ENCODE measurements at regions not wholly inside any gene's neighbourhood (a gene's known extent, or its start where the extent isn't known, plus 50 kb on each side); places are given as distances from the start of the nearest gene placed in this dataset.

DNA sequence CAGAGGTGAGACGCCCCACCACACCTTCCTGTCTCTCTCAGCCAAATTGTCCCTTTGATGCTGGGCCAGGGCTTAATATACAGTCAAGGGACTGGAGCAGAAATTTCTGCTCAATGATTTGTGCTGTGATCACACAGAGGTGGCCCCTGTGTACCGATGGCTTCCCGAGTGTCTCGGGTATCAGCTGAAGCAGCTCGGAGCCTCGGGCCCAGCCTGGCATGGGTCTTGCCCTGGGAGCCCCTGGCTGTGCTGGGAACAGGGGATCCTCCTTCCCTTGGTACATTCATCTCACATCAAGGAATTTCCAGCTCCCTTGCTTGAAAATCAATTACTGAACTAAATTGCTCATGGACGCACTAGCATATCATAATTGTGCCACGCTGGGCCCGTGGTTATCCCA lies 148.8 kb upstream of the C1orf174 start:
- peaks cover 16% of the 10 kb centered on the region for H3K79me2 ChIP-seq (ENCODE audit: control insufficient read depth, low read length)
- peaks cover 52% of the 10 kb centered on the region for H3F3A ChIP-seq (ENCODE audit: control insufficient read depth, insufficient read depth)
- H4K20me1 ChIP-seq (ENCODE audit: control insufficient read depth, insufficient read depth, low read depth, low read length): no peaks in the 10 kb centered on the region
- peaks cover 87% of the 10 kb centered on the region for H3K4me1 ChIP-seq (ENCODE audit: control insufficient read depth, low read length)
- no peaks in the 10 kb centered on the region for H3K9me3 ChIP-seq (ENCODE audit: control insufficient read depth, insufficient read depth, low read length)
- peaks cover 15% of the 10 kb centered on the region for H3K36me3 ChIP-seq (ENCODE audit: control insufficient read depth, low read length)
- H3K27ac ChIP-seq (ENCODE audit: low read depth, low read length): peak overlapping the region; percentile 99
- H3K4me3 ChIP-seq (ENCODE audit: low read length): peak overlapping the region; percentile 77
- H3K9me2 ChIP-seq (replicated peaks; ENCODE audit: control insufficient read depth, low read length): no peaks in the 10 kb centered on the region
- H3K4me2 ChIP-seq (ENCODE audit: low read length): peak overlapping the region; percentile 97
- H3K27me3 ChIP-seq (ENCODE audit: control insufficient read depth, low read length): no peaks in the 10 kb centered on the region
- TF ChIP-seq, protein P1, sequence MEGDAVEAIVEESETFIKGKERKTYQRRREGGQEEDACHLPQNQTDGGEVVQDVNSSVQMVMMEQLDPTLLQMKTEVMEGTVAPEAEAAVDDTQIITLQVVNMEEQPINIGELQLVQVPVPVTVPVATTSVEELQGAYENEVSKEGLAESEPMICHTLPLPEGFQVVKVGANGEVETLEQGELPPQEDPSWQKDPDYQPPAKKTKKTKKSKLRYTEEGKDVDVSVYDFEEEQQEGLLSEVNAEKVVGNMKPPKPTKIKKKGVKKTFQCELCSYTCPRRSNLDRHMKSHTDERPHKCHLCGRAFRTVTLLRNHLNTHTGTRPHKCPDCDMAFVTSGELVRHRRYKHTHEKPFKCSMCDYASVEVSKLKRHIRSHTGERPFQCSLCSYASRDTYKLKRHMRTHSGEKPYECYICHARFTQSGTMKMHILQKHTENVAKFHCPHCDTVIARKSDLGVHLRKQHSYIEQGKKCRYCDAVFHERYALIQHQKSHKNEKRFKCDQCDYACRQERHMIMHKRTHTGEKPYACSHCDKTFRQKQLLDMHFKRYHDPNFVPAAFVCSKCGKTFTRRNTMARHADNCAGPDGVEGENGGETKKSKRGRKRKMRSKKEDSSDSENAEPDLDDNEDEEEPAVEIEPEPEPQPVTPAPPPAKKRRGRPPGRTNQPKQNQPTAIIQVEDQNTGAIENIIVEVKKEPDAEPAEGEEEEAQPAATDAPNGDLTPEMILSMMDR (IDR thresholded peaks at IDR 0.05; ENCODE audit: low read depth, low read length, poor library complexity, severe bottlenecking): no peak
- TF ChIP-seq EZH2phosphoT487 (IDR thresholded peaks at IDR 0.05; ENCODE audit: borderline replicate concordance, low read length): no peak

DNA sequence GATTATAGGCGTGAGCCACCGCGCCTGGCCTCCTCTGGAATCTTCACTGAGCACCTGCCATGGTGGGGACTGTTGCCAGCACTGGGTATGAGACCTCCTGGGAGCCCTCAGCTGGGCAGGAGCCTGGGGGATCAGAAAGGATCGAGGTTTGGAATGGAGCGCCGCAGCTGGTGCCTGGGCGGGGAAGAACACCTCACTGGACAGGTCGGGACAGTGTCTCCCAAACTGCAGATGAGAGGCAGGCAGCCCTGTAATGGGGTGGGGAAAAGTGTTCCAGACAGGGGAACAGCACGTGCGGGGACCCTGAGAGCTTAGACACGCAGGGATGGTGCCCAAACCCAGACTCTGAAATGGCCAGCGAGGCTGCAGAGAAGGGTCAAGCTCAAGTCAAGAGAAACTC lies 150.9 kb upstream of the C1orf174 start:
- no peak for TF ChIP-seq EZH2phosphoT487 (IDR thresholded peaks at IDR 0.05; ENCODE audit: borderline replicate concordance, low read length)
- TF ChIP-seq, protein P1 (IDR thresholded peaks at IDR 0.05; ENCODE audit: low read depth, low read length, poor library complexity, severe bottlenecking): no peak

DNA sequence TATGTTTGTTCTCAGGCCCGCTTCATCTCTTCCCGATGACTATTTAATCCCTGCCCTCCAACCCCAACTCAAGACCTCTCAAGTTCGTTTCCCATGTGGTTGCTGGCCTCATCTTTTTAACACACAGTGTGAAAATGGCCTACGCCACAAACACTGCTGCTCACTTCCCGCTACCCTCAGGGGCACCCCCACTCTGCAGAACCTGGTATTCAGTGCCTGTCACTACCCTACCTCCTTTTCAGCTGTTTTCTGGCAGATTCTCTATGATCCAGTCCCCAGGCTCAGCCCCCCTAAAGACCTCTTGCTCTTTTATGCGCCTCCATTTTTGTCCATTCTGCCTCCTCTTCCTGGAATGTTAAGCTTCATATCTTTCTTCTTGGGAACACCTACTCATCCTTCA lies 152.6 kb upstream of the C1orf174 start:
- H3F3A ChIP-seq (ENCODE audit: control insufficient read depth, insufficient read depth): peaks cover 21% of the 10 kb centered on the region
- H3K36me3 ChIP-seq (ENCODE audit: control insufficient read depth, low read length): no peaks in the 10 kb centered on the region
- H3K27me3 ChIP-seq (ENCODE audit: control insufficient read depth, low read length): no peaks in the 10 kb centered on the region
- H3K27ac ChIP-seq (ENCODE audit: low read depth, low read length): no peak overlapping the region
- no peak overlapping the region for H3K4me2 ChIP-seq (ENCODE audit: low read length)
- H3K9me2 ChIP-seq (replicated peaks; ENCODE audit: control insufficient read depth, low read length): no peaks in the 10 kb centered on the region
- H3K4me3 ChIP-seq (ENCODE audit: low read length): no peak overlapping the region
- H4K20me1 ChIP-seq (ENCODE audit: control insufficient read depth, insufficient read depth, low read depth, low read length): no peaks in the 10 kb centered on the region
- H3K9me3 ChIP-seq (ENCODE audit: control insufficient read depth, insufficient read depth, low read length): no peaks in the 10 kb centered on the region
- TF ChIP-seq, protein P1 (IDR thresholded peaks at IDR 0.05; ENCODE audit: low read depth, low read length, poor library complexity, severe bottlenecking): no peak
- no peak for TF ChIP-seq EZH2phosphoT487 (IDR thresholded peaks at IDR 0.05; ENCODE audit: borderline replicate concordance, low read length)
- H3K79me2 ChIP-seq (ENCODE audit: control insufficient read depth, low read length): 0 out of 2 replicates have a peak, but pooled peaks cover 4% of the 10 kb centered on the region
- peaks cover 81% of the 10 kb centered on the region for H3K4me1 ChIP-seq (ENCODE audit: control insufficient read depth, low read length)

More for the DNA sequence above, 150.9 kb upstream of the C1orf174 start:
- H3K9me3 ChIP-seq (ENCODE audit: control insufficient read depth, insufficient read depth, low read length): no peaks in the 10 kb centered on the region
- H3F3A ChIP-seq (ENCODE audit: control insufficient read depth, insufficient read depth): peaks cover 35% of the 10 kb centered on the region
- 0 out of 2 replicates have a peak, but pooled peaks cover 10% of the 10 kb centered on the region for H3K79me2 ChIP-seq (ENCODE audit: control insufficient read depth, low read length)
- H3K27ac ChIP-seq (ENCODE audit: low read depth, low read length): peak overlapping the region; percentile 99; the same call in 1 of the 2 replicates
- H3K4me1 ChIP-seq (ENCODE audit: control insufficient read depth, low read length): peaks cover 83% of the 10 kb centered on the region
- no peaks in the 10 kb centered on the region for H4K20me1 ChIP-seq (ENCODE audit: control insufficient read depth, insufficient read depth, low read depth, low read length)
- H3K9me2 ChIP-seq (replicated peaks; ENCODE audit: control insufficient read depth, low read length): no peaks in the 10 kb centered on the region
- no peak overlapping the region for H3K4me3 ChIP-seq (ENCODE audit: low read length)
- H3K4me2 ChIP-seq (ENCODE audit: low read length): no peak overlapping the region
- H3K36me3 ChIP-seq (ENCODE audit: control insufficient read depth, low read length): peaks cover 9% of the 10 kb centered on the region
- no peaks in the 10 kb centered on the region for H3K27me3 ChIP-seq (ENCODE audit: control insufficient read depth, low read length)

Measured in DOHH2 (cell line).